ENCODE measurements at regions not wholly inside any gene's neighbourhood (a gene's known extent, or its start where the extent isn't known, plus 50 kb on each side); places are given as distances from the start of the nearest gene placed in this dataset.

DNA sequence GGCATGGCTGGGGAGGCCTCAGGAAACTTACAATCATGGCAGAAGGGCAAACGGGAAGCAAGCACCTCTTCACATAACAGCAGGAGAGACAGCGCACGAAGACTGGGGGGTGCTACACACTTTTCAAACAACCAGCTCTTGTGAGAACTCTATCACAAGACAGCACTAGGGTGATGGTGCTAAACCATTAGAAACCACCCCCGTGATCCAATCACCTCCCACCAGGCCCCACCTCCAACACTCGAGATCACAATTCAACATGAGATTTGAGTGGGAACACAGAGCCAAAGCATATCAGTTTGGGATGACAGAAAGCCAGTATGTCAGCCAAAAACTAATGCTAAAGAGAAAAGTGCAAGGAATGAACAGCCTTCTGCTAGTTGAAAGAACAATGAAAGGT is 309.8 kb upstream of the CCDC54 start:
- in situ Hi-C loops (cut with HindIII; ENCODE audit: low pct_unique_long_range_greater_than_20kb, low sequenced_read_pairs) = no loop called here
- DNase-seq (ENCODE audit: low read depth, low spot score) = no peak

DNA sequence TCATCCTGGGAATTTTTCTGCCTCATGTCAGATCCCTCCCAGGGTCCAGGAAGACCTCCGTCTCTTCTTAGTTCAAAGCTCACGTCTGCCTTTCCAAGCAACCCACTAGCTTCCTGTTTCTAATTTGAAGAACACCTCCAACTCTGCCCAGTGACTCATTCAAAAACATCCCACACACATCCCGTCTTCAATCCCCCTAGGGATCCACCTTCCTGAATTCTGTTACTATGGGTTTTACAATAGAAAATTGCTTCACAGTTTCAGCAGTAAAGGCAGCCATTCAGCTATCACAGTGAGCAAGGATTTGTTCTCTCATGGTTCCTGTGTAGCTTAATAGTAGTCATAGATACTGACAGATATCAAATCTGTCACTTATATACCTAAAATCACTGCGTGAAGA is 308.3 kb upstream of the CCDC54 start:
- in situ Hi-C loops (cut with HindIII; ENCODE audit: low pct_unique_long_range_greater_than_20kb, low sequenced_read_pairs) = no loop called here
- DNase-seq (ENCODE audit: low read depth, low spot score) = peak; percentile 75

DNA sequence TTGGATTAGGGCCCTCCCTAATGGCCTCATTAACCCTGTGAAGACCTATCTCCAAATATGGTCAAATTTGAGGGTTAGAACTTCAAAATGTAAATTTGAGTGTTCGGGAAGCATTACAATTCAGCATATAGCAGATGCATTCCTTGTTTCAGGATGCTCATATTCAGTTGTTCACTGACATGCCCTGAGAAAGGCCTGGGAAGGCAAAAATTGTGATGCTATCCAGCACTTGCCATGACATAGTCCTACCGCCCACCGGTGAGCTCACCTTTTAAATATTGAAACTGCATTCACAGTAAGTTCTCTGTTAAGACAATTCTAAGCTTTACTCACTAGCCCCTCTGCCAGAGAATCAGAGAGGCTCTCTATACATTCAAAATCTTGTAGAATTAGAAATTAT is 300.3 kb upstream of the CCDC54 start:
- in situ Hi-C loops (cut with HindIII; ENCODE audit: low pct_unique_long_range_greater_than_20kb, low sequenced_read_pairs) = no loop called here

DNA sequence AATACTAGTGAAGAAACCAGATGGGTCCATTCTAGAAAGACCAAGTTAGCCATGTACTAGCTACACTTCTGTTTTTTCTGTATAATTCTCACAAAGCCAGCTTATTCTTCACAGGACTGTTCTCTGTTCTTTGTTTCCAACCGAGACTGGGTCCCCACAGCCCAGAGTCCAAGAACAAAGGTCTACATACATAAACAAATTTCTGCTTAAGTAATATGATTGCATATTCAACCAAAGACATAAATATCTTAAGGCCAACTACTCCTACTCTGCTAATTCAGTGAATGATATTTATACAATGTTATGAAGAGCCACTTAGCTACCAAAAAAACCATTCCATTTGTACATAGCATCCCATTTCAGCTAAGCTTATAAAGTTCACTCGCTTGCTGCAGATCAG is 299.8 kb upstream of the CCDC54 start:
- DNase-seq (ENCODE audit: low read depth, low spot score) = peak; percentile 76
- in situ Hi-C loops (cut with HindIII; ENCODE audit: low pct_unique_long_range_greater_than_20kb, low sequenced_read_pairs) = no loop called here

More for the DNA sequence above, 300.3 kb upstream of the CCDC54 start:
- no peak for DNase-seq (ENCODE audit: low read depth, low spot score)

DNA sequence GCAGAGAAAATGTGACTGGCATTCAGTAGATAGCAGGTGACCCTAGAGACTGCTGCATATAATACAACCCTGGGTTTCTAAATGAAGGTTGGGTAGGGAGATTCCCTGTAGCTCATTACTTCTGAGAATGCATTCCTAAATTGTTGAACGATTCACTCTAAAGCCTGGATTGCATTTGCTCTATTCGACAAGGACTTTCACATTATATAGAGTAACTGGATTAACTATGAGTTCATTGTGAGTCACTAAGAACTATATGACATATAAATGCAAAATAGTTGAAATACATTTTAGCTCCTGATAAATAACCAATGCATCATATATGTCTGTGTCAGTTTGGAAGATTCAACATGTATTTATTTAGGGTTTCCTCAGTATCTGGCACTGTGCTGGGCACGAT is 294.7 kb upstream of the CCDC54 start:
- in situ Hi-C loops (cut with HindIII; ENCODE audit: low pct_unique_long_range_greater_than_20kb, low sequenced_read_pairs) = no loop called here

DNA sequence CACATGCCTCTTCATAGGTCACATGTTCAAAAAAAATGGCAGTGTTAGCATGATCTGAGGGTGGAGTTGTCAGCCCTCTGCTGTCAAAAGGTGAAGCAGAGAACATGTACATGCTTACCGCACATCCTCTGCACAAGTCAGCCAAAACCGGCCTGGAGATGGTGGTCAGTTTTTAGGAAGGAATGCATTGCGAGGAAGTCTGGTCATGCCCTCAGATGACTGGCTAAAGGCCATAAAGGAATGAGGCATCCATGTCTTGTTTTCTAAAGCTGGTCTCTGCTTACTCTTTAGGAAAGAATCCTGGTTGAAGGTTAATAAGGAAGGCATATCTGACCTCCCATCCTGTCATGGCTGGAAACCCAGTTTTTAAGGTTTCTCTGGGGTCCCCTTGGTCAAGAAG is 292.0 kb upstream of the CCDC54 start:
- in situ Hi-C loops (cut with HindIII; ENCODE audit: low pct_unique_long_range_greater_than_20kb, low sequenced_read_pairs) = no loop called here
- no peak for DNase-seq (ENCODE audit: low read depth, low spot score)

More for the DNA sequence above, 294.7 kb upstream of the CCDC54 start:
- DNase-seq (ENCODE audit: low read depth, low spot score) = no peak

DNA sequence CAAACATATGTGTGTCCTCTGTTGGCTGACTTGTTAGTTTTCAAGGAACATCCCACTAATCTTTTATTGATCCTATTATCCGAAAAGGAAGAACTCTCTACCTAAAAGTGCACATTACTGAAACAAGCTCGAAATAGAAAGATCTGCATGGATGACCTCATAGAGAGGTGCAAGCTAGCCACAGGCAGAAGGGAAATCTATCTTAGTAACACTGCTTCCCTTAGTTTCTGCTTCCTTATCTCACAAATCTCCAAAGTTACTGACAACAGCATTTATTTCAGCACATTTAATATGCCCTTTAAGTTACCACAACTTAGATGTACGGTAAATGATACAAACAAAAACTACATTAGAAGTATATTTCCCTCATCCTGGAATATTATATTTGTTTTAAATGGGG is 285.1 kb upstream of the CCDC54 start:
- in situ Hi-C loops (cut with HindIII; ENCODE audit: low pct_unique_long_range_greater_than_20kb, low sequenced_read_pairs) = no loop called here

DNA sequence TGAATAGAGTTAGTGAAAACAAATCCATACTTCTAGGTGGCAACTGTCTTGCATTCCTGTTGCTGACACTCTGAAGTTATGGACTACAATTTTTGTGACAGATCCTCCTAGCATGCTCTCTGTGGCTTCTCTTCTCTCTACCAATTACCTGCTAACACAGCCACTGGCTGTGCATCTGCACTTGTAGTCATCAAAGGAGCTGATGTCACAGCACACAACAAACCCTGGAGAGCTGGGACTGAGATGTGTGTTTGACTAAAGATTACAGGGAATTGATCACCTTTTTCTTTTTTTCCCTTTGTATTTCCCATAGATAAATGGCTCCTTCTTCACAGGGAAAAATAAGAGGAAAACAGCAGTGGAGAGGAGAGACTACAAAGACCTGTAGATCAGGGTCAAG is 278.4 kb upstream of the CCDC54 start:
- in situ Hi-C loops (cut with HindIII; ENCODE audit: low pct_unique_long_range_greater_than_20kb, low sequenced_read_pairs) = no loop called here
- DNase-seq (ENCODE audit: low read depth, low spot score) = no peak

More for the DNA sequence above, 285.1 kb upstream of the CCDC54 start:
- no peak for DNase-seq (ENCODE audit: low read depth, low spot score)

DNA sequence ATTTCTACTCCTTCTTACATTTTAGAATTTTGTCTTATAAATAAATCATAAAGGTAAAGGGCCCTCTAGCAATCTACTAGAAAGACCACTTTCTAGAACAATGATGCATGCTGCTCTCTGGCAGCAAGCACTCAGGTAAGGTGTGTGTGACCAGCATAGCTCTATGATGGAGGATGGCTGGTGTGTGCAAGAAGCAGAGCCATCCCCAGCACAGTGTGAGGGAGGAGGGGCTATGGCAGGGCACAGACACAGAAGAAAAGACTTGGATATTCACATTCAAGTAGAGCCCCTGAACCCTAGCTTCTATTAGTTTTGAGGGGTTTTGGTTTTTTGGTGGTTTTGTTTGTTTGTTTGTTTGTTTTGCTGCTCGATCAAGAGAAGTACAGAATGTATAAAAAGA is 277.1 kb upstream of the CCDC54 start:
- no peak for DNase-seq (ENCODE audit: low read depth, low spot score)
- in situ Hi-C loops (cut with HindIII; ENCODE audit: low pct_unique_long_range_greater_than_20kb, low sequenced_read_pairs) = no loop called here

DNA sequence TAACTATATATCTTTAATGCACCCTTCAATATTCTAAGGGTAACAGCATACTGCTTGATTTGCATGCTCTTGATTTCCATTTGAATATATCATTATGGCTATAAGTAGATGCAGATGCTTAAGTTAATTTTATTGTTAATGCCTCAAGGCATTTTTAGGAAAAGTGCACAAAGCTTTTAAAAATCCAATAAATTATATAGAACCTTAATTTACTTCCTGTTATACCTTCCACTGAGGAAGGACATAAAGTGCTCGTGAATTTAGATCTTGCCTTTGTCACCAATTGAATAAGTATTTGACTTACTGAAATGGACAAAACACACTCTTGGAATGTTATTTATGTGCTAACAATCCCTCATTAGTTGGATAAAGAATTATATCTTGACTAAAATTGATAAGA is 276.7 kb upstream of the CCDC54 start:
- no peak for DNase-seq (ENCODE audit: low read depth, low spot score)
- in situ Hi-C loops (cut with HindIII; ENCODE audit: low pct_unique_long_range_greater_than_20kb, low sequenced_read_pairs) = no loop called here

DNA sequence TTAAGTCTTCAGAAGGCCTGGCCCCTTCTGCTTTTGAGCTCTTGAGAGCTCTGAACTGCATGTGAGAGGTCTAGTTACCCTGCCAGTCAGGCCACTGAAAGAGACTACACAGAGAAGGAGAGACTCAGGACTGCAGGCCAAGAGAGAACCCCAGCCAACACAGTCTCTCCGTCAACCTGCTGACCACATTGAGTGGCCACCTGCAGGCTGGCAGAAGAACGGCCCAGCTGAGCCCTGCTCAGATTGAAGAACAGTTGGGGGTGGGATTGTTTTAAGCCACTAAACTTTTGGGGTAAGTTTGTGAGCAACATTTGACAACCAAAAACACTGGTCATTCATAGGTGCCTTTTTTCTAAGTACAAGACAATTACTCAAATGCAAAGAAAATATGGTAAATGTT is 273.5 kb upstream of the CCDC54 start:
- in situ Hi-C loops (cut with HindIII; ENCODE audit: low pct_unique_long_range_greater_than_20kb, low sequenced_read_pairs) = no loop called here
- no peak for DNase-seq (ENCODE audit: low read depth, low spot score)

DNA sequence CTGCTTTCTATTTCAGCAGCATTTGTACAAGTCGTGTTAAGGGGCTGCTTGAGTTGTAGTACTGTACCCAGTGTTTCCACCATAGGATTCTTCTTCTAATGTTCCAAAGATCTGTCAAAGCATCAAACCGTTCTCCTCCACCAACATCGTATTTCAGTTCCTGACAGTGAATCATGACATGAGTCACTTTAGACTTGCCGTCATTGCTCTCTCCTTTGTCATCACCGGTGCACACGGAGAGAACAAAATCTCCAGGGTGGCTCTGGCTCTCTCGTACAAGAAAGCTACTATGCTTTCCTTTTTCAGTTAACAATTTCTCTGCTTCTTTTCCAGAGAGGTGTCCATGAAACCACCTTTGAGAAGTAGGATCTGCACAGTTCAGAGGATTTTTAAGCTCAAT is 270.9 kb upstream of the CCDC54 start:
- in situ Hi-C loops (cut with HindIII; ENCODE audit: low pct_unique_long_range_greater_than_20kb, low sequenced_read_pairs) = no loop called here
- no peak for DNase-seq (ENCODE audit: low read depth, low spot score)

DNA sequence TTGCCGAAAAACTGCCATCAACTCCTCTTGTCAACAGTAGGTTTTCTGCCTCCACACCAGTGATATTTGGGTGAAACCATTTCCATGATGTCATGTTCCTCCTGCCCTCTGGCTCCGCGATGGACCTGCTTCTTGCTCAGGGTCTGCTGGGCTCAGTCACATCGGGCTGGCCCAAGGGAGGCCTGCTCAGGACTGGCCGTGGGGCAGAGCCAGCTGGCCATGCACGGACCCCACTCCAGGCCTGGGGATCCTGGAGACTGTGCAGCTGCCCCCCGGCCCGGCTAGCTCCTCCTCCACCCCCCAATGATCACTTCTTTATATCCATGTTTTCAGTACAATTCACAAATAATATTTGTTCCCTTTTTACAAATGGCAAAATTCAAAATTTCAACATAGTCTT is 270.3 kb upstream of the CCDC54 start:
- in situ Hi-C loops (cut with HindIII; ENCODE audit: low pct_unique_long_range_greater_than_20kb, low sequenced_read_pairs) = no loop called here
- DNase-seq (ENCODE audit: low read depth, low spot score) = no peak

DNA sequence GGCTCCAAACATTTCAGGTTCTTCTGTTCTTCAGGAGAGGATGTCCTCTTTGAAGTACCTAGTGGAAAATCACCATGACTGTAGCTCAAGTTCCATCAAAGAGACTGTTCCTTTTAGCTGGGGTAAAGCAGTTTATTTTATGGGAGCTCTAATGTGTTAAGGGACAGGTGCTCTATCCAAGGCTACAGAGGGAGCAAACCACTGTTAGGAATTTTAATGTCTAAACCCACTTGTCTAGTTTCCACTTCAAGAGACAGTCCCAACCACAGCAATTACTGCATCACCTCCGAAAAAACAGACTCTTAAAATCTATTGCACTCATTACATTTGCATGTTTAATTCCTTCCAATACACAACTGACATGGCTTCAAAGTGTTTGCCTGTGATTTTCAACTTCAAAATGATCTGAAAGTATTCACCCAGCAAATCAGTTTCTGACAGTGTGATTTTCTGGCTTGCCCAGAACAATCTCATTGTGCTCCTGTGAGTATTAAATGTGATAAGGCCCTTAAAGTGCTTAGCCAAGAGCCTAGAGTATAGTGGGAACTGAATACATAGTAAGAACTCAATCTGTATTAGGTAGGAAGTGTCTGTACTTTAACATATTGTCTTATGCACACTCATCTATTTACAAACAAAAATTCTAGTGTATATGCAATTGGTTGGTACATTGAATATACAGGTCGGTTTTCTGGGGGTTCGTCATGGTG is 266.5 kb upstream of the CCDC54 start:
- in situ Hi-C loops (cut with HindIII; ENCODE audit: low pct_unique_long_range_greater_than_20kb, low sequenced_read_pairs) = no loop called here

DNA sequence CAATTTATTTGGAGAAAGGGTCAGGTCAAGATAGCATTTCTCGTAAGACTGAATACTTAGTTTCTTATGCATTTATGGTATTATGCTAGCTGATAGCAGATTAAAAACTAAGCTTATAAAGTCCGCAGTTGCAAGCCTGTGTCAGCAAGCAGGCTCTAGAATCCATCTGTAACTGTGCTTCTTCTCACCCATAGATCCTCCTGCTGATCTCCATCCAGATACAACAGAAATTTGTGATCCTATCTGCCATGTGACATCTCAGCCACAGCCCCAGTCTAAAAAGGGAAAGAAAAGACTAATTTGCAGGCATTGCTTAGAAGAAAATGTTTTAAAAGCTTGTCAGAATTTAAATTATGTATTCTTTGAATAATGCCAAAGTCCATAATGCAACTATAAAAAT is 265.4 kb upstream of the CCDC54 start:
- in situ Hi-C loops (cut with HindIII; ENCODE audit: low pct_unique_long_range_greater_than_20kb, low sequenced_read_pairs) = no loop called here
- DNase-seq (ENCODE audit: low read depth, low spot score) = no peak

More for the DNA sequence above, 266.5 kb upstream of the CCDC54 start:
- DNase-seq (ENCODE audit: low read depth, low spot score) = no peak

DNA sequence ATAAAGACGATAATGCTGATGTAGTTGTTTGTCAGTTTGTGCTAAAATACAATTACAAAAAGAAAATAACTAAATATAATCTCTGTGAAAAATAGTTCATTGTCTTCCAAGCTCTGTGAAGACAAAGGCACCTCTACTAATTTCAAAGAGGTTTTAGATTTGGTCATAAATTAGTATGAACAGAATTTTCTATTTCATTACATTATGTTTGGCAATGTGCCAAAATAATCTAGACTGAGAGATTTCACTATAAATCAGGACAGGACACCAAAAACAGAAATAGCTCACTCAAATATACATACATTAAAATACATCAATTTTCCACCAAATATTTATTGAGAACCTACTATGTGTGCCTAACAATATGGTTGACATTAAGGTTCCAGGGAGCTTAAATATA is 264.9 kb upstream of the CCDC54 start:
- DNase-seq (ENCODE audit: low read depth, low spot score) = no peak
- in situ Hi-C loops (cut with HindIII; ENCODE audit: low pct_unique_long_range_greater_than_20kb, low sequenced_read_pairs) = no loop called here

DNA sequence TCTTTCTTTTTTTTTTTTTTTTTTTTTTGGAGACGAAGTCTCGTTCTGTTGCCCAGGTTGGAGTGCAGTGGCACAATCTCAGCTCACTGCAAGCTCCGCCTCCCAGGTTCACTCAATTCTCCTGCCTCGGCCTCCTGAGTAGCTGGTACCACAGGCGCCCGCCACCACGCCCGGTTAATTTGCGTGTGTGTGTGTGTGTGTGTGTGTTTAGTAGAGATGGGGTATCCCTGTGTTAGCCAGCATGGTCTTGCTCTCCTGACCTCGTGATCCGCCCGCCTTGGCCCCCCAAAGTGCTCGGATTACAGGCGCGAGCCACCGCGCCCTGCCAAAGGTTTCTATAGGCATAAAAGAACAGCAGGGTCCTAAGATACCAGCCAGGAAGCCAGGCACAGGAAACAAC is 261.0 kb upstream of the CCDC54 start:
- in situ Hi-C loops (cut with HindIII; ENCODE audit: low pct_unique_long_range_greater_than_20kb, low sequenced_read_pairs) = no loop called here
- no peak for DNase-seq (ENCODE audit: low read depth, low spot score)

DNA sequence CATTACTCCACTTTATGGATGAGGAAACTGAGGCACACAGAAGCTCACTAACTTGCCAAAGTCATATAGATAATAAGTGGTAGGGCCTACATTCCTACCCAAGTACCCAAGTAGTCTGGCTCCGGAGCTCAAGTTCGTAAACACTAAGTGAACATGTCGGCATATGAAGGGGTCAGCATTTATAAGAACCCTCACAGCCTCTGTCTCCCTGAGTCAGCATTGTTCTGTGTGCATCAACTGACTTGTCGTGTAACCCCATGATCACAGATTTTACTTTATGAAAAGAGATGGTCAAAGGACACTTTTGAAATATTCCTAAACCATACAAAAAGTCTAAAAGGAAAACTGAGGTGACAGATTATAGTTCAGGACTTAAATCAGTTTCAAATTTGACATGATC is 260.1 kb upstream of the CCDC54 start:
- in situ Hi-C loops (cut with HindIII; ENCODE audit: low pct_unique_long_range_greater_than_20kb, low sequenced_read_pairs) = no loop called here
- DNase-seq (ENCODE audit: low read depth, low spot score) = no peak

DNA sequence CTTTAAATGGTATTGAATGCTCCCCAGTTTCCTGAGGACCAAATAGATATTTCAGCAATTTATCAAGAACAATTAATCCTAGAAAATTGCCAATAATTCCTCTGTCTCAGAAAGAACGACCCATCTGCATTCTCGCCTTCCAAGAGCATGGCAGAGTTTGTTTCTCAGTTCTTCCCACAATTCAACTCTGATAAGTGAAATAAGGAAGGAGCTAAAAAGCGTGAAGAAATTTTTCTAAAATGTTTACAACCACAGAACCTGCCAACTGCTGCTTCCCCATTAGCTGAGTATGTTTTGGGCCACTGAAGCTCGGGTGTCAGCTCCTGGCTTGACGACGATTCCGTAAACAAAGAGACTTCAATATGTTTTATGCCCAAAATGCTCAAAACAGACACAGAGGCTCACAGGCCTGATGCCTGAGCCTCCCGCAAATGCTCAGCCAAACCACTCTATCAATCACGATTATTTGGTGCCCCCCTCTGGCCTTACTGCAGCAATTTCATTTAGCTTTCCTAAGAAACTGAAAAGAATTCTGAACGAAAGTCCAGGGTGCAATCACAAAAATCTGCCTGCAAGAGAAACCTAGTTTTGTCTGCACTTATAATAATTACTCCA is 259.2 kb upstream of the CCDC54 start:
- peak; percentile 79 for DNase-seq (ENCODE audit: low read depth, low spot score)
- in situ Hi-C loops (cut with HindIII; ENCODE audit: low pct_unique_long_range_greater_than_20kb, low sequenced_read_pairs) = no loop called here

Measured in SK-MEL-5 (cell line).